HG03060 (cell line): ENCODE measurements at regions not wholly inside any gene's neighbourhood (a gene's known extent, or its start where the extent isn't known, plus 50 kb on each side); places are given as distances from the start of the nearest gene placed in this dataset.
"Not testable (repeated sequence)": the region's sequence is repeated elsewhere in the genome, so short reads cannot be mapped to it uniquely, and the experiment has no call there.

Source experiments
- ATAC-seq: cut with Tn5 transposase; IDR thresholded peaks from one replicate; pipeline ENCODE4 v1.9.1; 2021; ENCODE audit warnings: low read depth, moderate number of reproducible peaks; ENCODE audit not compliant: unreplicated experiment

DNA sequence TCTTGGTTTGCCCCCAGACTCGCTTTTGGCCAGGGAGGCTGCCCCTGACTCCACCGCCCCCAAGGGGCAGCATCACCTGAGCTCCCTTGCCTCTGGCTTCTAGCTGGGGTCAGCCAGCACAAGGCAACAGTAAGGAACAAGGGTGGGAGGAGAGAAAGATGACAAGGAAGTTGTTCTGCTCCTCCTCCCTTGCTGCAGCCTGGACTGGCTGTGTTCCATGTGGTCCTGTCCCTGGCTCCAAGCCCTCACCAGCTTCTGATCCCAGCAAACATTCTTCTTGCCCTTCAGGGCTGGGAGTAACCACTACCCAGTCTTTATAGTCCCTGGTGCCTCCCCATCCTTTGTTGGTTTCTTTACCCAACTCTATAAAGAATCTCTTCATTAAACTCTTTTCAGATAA, 100.3 kb upstream of the SPIN1 start:
- ATAC-seq: no peak

DNA sequence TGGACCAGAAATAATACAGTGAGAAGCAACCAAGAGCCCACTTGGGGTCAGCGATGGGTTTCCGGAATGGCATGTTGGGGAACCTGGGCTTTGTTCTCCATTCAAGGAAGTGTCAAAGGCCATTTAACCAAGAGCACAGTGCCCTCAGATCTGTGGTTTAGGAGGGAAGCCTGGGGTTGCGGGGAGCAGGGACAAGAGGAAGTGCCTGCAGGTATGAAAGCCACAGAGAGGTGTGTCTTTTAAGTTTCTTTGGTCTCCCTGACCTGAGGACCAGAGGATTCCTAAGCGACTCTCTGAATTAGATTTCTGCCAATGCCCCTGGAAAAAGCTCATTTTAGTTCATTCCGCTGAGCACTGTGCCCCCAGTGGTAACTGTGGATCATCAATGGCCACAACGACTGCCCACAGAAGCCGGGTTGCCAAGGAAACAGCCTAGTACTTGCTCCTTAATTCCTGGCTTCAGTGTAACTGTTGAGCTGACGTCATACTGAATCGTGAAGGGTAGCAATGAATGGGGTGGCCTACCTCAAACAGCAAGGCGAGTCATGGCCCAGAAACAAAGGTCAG, 107.3 kb upstream of the SPIN1 start:
- no peak for ATAC-seq

DNA sequence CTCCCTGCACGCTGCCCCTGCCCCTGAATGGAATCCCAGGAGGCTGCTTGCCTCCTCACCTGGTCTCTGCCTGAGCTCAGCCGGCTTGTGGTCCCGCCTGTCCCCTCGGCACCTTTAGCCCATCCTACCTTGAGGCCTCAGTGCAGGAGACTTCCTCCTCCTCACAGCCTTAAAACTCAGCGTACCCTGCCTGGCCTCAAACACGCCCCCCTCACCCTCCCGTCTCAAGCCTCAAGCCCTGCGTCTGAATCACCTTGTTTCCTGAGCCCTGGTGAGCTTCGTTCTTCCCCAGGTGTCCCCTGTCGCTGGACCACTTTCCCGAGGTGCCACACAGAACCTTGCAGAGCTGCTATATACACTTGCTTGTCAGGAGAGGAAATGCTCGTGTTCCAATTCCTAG, 110.2 kb upstream of the SPIN1 start:
- ATAC-seq: no peak

DNA sequence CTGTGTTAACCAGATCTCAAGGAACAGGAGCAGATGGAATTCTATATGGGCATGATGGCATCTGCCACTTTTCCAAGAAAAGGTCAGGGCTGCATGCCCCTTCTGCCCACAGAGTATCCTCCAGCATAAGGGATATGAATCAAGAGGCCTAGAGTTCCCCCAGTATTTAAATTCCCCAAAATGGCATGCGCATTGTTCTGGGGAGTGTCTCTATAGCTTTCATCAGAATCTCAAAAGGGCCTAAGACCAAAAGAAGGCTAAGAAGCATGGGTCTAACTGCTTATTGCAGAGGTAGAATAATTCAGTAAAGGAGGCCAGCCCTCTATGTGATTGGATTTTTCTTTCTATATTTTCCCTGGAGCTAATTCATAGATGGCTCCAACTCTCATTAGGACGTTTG, 114.2 kb upstream of the SPIN1 start:
- ATAC-seq: no peak

DNA sequence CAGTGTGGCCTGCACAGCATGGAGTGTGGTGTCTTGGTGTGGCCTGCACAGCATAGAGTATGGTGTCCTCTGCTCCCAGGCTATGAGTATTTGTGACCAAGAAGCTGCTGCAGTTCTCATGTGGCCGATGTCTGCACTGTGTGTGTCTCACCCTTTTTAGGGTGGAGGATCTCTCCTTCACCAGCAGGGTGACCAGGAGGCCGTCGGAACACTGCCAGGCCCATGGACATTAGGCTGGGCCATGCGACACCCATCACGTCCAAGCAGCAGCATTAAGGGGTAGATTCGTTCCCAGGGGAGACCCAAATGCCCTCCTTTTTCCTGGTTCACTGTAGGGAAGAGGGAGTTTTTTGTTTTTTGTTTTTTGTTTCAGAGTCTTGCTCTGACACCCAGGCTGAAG, 115.3 kb upstream of the SPIN1 start:
- no peak for ATAC-seq

DNA sequence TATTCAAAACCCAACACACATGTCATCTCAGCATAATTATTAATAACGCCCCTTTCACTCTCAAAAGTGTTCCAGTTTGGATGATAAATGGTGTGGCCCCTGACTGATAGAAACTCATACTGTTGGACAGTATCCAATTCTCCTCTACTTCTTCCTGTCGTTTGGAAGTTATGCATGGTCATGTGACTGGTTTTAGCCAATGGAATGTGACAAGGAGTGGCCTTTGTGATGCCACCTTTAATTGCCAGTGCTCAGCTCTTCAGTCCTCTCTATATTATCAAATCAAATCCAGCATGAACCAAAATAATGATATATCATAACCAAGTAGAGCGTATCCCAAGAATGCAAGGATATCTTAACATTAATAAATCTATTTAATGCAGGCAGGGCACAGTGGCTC, 117.8 kb upstream of the SPIN1 start:
- no peak for ATAC-seq

DNA sequence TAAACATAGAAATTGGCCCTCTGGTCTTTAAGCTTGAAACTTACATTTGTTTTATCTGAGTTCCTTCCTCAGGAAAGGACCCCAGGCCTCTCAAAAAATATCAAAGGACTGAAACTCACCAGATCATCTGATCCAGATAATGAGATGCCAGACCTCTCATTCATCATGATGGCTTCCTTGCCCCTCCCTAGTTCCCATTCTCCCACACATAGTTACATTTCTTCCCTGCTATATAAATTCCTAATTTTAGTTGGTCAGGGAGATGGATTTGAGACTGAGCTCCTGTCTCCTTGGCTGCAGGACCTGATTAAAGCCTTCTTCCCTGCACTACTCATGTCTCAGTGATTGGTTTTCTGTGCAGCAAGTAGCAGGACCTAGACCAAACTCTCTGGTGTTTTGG, 119.4 kb upstream of the SPIN1 start:
- no peak for ATAC-seq

DNA sequence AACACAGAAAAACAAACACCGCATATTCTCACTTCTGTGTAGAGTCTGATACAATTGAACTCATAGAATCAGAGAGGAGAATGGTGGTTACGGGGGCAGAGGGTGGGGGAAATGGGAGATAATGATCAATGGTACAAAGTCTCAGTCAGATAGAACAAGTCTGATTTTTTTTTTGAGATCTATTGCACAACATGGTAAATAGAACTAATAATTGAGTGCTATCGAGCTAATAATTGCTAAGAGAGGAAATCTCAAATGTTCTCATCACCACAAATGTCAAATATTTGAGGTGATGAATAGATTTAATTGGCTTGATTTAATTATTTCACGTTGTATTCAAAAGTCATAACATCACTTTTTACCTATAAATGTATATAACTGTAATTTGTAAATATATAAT, 121.0 kb upstream of the SPIN1 start:
- ATAC-seq: no peak

DNA sequence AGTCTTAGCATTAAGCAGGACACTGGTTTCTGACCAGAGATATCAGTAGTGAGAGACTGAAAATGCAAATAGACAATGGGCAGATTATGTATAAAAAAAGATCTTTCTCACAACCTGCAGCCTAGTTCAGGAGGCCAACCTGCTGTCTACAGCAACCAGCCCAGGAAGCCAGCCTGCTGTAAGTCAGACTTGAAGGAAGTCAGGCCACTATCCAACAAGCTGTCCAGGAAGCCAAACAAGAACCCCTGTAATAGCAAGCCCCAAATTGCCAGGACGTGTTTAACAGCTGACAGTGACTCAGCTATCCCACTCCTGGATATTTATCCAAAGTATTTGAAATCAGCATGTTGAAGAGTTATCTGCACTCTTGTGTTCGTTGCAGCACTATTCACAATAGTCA, 121.8 kb upstream of the SPIN1 start:
- no peak for ATAC-seq

DNA sequence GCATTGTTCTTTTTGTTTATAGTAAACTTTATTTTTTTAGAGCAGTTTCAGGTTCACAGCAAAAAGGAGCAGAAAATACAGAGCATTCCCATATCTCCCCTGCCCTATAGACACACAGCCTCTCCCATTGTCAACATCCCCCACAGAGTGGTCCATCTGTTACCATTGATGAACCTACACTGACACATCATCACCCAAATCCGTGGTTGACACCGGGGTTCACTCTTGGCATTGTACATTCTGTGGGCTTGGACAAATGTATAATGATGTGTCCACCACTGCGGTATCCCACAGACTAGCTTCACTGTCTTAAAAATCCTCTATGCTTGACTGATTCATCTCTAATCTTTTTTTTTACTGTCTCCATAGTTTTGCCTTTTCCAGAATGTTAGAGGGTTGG, 120.7 kb upstream of the SPATA31C2 start:
- ATAC-seq: no peak

DNA sequence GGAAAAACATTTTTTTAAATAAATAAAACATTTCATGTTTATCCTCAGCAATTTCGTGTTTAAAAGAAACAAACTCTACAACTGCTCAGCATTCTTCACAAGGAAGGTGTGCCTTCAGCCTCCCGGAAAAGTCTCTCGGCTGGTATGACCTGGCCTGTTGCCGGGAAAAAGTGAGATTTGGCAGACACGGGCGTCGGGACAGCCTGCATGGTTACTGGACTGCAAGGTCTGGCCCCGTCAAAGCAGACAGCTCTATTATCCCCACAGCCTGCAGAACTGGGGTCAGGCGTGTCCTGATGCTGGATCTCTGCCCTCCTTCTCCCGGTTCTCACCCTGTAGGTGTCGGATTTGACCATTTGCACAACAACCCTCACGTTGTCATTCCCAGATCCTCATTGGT, 120.3 kb upstream of the SPATA31C2 start:
- no peak for ATAC-seq

DNA sequence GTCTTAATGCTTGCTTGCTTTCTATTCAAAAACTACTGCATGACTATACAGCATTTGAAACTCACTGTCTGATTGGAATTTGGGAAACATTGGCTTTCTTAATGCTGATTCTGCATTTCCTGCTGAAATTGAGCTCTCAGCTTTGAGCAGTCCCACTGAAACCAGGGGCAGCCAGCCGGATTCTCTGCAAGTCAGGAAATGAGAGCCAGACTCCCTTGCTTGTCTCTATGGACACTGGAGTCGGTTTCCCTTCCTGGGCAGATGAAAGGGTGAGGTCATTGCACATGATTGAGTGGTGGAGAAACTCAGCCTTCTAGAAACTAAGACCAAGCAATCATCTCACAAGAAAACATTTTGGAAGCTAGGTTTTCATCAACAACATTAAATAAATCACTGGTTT, 119.7 kb upstream of the SPATA31C2 start:
- ATAC-seq: no peak

DNA sequence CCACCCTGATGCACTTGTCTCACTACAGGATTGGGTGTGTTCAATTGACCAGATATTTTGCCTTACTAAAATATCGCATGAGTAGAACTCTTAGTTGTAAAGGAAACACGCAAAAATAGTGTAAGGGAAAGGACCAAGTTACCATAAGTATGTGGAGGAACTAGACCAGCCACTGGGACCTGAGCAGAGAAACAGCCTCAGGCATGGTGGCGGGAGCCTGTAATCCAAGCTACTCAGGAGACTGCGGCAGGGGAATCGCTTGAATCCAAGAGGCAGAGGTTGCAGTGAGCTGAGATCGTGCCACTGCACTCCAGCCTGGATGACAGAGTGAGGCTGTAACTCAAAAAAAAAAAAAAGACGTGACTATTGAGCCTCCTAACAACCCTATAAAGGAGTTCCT, 117.9 kb upstream of the SPATA31C2 start:
- ATAC-seq: no peak

DNA sequence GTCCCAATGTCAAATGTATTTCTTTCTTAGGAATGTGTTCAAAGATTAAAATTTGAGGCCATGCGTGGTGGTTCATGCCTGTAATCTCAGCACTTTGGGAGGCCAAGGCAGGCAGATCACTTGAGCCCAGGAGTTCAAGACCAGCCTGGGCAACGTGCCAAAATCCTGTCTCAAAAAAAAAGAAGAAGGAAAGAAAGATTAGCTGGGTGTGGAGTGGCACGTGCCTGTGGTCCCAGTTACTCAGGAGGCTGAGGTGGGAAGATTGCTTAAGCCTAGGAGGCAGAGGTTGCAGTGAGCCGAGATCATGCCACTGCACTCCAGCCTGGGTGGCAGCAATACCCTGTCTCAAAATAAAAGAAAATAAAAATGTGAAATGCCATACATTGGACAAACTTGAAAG, 117.5 kb upstream of the SPATA31C2 start:
- not testable (repeated sequence) for ATAC-seq

DNA sequence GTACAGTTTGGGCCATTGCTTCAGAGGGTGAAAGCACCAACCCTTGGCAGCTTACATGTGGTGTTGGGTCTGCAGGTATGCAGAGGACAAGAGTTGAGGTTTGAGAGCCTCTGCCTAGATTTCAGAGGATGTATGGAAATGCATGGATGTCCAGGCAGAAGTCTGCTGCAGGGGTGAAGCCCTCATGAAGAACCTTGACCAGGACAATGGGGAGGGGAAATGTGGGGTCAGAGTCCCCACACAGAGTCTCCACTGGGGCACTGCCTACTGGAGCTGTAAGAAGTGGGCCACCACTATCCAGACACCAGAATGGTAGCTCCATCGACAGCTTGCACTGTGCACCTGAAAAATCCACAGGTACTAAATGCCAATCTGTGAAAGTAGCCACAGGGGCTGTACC, 113.6 kb upstream of the SPATA31C2 start:
- no peak for ATAC-seq

DNA sequence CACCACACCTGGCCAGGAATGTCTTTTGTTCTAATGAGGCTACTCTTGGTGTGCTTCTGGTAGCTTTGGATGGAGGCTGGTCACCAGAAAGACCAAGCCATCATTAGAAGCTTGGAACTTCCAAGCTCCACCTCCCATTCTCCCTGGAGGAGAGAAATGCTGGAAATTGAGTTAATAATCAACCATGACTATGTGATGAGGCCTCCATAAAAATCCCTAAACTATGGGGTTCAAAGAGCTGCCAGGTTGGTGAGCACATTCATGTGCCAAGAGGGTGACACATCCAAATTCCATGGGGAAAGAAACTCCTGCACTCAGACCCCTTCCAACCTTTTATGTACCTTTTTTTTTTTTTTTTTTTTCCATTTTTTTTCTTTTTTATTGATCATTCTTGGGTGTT, 105.5 kb upstream of the SPATA31C2 start:
- no peak for ATAC-seq

DNA sequence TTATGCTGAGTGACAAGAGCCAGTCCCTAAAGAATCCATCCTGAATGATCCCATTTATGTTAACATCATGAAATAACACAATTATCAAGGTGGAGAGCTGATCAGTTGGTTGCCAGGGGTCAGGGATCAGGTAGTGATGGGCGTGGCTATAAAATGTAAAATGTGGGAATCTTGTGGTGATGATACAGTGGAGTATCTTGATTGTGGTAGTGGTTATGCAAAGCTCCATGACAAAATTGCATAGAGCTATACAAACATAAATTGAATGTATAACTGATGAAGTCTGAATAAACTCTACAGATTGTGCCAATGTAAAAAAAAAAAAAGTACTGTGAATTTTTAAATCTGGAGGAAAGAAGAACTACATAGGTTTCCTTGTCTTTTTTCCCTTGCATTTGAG, 104.6 kb upstream of the SPATA31C2 start:
- ATAC-seq: no peak

DNA sequence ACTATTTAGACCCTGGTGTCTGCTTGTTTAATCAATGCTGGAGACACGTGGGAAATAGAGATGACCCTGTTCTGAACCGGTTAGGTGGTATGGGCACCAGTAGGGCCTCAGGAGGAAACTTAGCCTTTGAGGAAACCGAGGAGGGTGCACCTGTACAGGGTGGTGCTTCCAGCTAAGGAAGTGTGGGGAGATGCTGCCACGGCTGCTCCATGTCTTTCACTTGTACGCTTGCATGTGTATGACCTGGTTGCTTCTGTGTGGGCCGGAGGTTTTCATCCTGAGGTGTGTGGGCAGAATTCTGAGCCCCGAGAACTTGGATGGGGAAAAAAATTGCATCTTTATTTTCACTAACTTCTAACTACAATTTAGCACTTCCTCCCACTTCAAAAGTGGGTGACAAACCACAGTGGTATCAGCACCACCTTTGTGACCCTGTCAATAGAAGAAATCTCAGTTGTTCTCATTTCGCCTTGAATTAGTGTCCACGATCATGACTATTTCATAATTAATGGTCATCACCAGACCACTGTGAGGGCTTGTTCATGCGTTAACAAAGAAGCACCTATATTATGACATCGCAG, 99.8 kb upstream of the SPATA31C2 start:
- ATAC-seq: no peak

DNA sequence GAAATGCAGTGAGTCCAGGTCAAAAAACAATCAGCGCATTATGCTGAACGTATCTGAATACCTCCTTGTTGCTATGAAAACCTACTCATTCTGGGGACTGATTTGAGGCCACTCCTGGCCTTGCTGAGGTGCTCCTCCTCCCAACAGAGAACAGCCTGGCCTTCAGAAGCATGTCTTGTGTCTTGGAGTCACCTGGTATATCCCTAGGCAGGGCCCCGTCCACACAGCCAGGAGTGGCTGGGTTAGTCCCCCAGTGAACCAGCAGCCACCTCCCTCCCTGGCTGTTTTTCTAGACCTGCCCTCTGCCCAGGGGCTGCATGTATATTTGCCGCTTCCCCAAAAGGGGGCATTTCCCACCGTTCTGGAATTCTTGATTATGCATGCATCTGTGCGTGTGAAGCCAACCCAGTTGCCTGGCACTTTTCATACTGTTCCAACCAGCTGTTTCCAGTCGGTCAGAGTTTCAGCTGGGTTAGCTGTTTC, 99.2 kb upstream of the SPATA31C2 start:
- no peak for ATAC-seq

DNA sequence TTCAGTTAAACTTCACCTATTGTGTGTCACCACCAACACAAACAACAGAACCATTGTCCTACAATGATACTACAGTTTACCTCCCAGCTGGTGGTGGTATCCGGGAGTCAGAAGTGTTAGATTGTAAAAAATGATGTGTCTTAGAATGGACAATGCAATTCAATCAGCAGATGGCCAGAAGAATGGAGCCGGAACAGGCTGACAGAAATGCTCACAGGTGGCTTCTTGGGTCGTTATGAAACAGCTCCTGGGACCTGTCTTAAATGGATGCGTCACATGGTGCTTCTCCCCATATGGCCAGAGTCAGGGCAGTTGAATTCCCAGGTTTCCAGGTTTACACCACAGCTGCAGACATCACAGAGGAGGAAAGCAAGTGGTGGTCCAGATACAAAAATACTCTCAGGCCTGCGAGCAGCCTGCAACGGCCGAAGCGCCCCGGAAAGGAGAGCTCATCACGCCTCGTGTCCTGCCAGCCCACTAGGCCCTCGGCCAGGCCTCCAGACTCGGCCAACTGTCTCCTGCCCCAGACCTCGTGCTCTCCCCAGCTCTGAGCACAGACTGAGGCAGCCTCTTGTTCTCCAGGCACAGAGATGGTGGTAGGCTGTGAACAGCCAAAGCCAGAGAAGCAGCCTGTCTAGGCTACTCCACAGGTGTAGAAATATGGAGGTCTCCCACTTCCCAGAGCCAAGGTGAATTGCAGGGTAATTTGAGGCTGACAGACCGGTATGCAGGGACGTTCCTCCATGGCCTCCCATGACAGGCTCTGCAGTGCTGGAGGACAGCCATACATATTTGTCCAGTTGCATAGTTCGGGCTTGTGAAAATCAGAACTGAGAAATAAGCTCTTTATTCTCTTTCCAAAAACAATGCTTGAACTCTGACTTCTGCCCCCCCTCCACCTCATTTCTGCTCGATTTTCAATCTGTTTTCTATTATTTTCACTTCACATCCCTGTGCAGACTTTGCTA, 98.5 kb upstream of the SPATA31C2 start:
- ATAC-seq: no peak

DNA sequence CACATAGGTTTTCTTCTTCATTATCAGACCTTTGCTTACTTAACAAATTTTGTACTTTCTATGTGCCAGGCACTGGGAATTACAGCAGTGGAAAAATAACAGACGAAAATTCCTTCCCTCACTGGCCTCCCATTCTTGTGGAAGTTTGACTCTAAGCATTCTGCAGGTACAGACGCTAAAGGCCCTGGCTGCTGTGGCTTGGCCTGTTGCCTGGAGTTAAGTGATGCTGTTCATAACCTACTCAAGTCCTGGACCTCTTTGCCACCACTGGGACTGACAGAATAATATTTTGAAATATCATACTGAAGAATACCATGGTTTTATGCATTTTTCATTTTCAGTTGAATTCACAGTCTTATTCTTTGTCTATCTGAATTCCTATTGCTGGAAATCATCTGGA, 97.3 kb upstream of the SPATA31C2 start:
- ATAC-seq: no peak

DNA sequence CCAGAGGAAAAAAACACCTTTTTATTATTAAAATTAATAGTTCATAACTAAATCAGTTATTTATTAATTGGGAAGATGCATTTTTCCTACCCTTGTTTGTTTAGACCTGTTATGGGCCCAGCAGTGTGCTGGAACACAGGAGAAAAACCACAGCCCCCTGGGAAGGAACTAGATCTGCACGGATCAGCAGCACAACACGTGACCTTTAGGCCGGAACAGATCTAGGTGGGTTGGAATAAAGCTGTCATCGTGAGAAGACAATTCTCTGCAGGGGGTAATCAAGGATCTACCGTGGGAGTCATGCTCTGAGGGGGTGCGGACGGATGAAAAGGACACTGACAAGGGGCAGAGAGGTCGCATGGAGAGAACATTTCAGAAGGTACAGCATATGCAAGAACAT, 95.8 kb upstream of the SPATA31C2 start:
- ATAC-seq: no peak
